Esophagus mucosa (tissue), 1 donor: ENCODE measurements at regions not wholly inside any gene's neighbourhood (a gene's known extent, or its start where the extent isn't known, plus 50 kb on each side); places are given as distances from the start of the nearest gene placed in this dataset.
"Not testable (repeated sequence)": the region's sequence is repeated elsewhere in the genome, so short reads cannot be mapped to it uniquely, and the experiment has no call there.

Source experiments
- ATAC-seq: fragments of 200-7000 bp; cut with Tn5 transposase; one replicate; pipeline ENCODE4 v1.9.1; 2020
- donor health status: DM: yes; HTN: yes; CAD: no.

DNA sequence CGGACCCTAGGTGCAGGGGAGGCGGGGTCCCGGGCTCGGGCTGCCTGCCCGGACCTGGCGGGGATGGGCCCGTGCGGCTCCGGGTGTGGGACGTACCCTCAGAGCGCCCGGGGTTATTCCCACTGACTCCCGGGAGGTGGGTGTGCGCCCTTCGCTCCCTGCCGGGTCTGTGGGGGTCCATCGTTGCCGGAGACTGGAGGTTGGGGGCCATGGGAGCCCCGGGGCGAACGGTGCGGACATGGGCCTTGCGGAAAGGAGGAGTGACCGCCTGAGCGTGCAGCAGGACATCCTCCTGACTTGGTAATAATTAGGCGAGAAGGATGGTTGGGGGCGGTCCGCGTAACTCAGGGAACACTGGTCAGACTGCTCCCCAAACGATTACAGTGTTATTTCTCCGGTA, 552.7 kb downstream of the TUBA3C start:
- not testable (repeated sequence) for ATAC-seq

- ATAC-seq, result no peak
These were observed 553.2 kb downstream of the TUBA3C start for GRCh38 chr13:18628428-18628827.

DNA sequence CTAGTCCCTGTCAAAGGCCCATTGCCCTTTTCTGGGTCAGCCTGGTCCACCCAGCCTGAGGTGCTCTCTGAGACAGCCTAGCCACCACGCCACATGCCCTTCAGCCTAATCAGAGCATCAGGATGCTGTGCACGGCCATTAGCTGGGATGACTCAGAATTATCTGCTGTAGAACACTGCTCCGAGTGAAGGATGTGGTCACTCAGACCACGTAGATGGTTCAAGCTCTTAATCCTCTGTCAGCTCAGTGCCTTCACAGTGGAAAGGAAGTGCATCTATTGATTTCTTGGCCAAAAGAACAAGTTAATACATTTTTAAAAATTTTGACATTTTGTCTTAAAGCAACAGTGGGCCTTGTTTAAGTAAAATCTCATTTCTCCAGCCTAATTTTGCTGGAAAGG, 557.6 kb downstream of the TUBA3C start:
- not testable (repeated sequence) for ATAC-seq

- ATAC-seq, result not testable (repeated sequence)
These were observed 563.2 kb downstream of the TUBA3C start for GRCh38 chr13:18618442-18618841.

DNA sequence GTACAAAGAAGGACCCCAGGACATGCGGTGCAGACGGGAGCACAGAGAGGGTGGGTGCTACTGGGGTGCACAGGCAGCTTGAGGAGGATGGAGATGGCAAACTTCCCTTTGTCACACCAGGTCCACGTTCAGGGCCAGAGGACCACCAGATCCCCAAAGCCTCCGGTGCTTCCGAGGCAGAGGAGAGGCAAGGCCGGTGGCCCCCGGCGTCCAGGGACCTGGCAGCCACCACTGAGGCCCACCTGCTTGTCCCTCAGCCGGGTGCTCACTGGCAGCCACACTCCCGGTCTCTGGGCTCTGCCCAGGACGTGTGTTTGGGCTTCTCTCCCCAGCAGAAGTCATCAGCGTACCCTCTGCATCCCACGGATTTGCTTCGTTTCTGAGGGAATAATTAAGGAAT, 571.1 kb downstream of the TUBA3C start:
- ATAC-seq, result not testable (repeated sequence)

DNA sequence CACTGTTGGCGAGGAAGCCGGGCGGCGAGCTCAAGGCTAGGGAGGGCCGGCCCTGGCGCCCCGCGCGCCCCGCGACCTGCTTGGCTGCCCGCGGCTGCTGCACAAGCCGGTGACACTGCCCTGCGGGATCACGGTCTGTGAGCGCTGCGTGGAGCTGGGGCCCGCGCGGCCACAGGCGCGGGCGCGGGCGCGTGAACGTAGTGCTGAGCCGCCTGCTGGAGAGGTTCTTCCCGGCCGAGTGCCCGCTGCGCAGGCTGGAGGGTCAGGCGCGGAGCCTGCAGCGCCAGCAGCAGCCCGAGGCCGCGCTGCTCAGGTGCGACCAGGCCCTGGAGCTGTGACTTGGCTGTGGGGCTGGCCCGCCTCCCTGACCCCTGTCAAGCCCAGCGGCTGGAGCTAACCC, 572.3 kb downstream of the TUBA3C start:
- not testable (repeated sequence) for ATAC-seq

DNA sequence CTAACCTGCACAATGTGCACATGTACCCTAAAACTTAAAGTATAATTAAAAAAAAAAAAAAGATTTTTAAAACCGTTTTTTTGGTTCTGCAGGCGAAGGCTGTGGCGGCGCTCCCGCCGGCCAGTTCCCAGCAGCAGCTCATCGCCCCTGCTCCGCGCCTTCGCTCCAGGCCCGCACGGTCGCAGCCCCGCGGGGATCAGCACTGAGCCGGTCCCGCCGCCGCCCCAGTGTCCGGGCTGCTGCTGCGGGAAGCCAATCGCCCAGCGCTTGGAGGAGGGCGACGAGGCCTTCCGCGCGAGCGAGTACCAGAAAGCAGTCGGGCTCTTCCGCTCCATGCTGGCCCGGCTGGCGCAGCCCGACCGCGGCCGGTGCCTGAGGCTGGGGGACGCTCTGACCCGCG, 572.8 kb downstream of the TUBA3C start:
- not testable (repeated sequence) for ATAC-seq

GRCh38 chr13:18600366-18600765, 581.3 kb downstream of the TUBA3C start:
- ATAC-seq, result not testable (repeated sequence)

DNA sequence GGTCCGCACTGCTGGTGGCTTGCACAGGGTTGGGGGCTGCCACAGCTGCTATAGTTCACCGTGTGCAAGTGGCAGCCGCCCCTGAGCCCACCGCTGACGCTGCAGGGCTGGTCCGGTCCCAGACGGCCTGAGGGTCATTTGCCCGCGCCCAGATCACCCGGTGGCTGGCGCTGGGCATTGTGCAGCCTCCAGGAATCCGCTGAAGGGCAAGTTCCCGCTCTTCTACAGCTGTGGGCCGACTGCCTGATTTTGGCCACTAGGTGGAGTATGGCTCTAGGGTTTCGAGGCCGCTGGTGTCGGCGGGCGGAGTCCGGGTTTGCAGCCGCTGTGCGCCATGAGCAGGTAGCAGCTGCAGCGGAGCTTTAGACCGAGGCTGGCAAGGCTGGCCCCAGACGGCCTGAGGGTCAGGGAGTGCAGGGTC, 581.8 kb downstream of the TUBA3C start:
- not testable (repeated sequence) for ATAC-seq

DNA sequence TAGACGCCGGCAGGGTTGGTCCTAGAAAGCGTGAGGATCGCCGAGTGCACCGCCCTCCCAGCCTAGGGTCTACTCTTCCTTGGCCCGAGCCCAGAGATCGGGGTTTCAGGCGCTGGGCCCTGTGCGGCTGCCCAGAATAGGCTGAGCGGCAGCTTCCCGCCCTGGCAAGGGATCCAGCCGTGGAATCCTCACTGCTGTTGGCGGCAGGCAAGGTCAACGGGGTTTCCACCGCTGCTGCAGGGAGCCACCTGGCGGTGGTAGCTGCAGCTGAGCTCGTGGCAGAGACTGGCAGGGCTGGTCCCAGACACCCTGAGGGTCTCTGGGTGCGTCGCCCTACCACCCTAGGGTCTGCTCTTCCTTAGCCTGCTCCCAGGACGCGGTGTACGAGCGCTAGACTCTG, 583.1 kb downstream of the TUBA3C start:
- ATAC-seq, result not testable (repeated sequence)

- ATAC-seq, result not testable (repeated sequence)
These were observed 583.7 kb downstream of the TUBA3C start for GRCh38 chr13:18597940-18598339.

GRCh38 chr13:18577103-18577502, 604.5 kb downstream of the TUBA3C start:
- not testable (repeated sequence) for ATAC-seq

- not testable (repeated sequence) for ATAC-seq
These were observed 613.7 kb downstream of the TUBA3C start for GRCh38 chr13:18567890-18568289.
